Spleen (tissue), 7 donors: ENCODE measurements at regions not wholly inside any gene's neighbourhood (a gene's known extent, or its start where the extent isn't known, plus 50 kb on each side); places are given as distances from the start of the nearest gene placed in this dataset.

Experiments
- CTCF ChIP-seq, 11 experiments: fragments of 200-600 bp in 7 of 11; fragments of 450-650 bp in 4 of 11; sonication (generic) in 4 of 11; IDR thresholded peaks in 8 of 11; conservative IDR thresholded peaks in 3 of 11; 1 replicate in 7 of 11; 2 replicates in 4 of 11; pipeline versions ENCODE4 v1.4.0 to v1.8.0; 2016 to 2021; ENCODE audit warnings: antibody characterized with exemption in 11 of 11, inconsistent platforms in 4 of 11, mild to moderate bottlenecking in 1 of 11
- POLR2AphosphoS5 ChIP-seq, 3 donors: sonication (generic); formaldehyde crosslinking; IDR thresholded peaks; one replicate each; pipeline ENCODE4 v1.5.1; 2017; ENCODE audit warnings: antibody characterized with exemption in 3 of 3
- donor health status: DM: no; HTN: no; CAD: no; lungs with moderate emphysema.
- donor health status: DM: no; HTN: no; CAD: no.
- donor health status: DM: no; HTN: no; CAD: no.

DNA sequence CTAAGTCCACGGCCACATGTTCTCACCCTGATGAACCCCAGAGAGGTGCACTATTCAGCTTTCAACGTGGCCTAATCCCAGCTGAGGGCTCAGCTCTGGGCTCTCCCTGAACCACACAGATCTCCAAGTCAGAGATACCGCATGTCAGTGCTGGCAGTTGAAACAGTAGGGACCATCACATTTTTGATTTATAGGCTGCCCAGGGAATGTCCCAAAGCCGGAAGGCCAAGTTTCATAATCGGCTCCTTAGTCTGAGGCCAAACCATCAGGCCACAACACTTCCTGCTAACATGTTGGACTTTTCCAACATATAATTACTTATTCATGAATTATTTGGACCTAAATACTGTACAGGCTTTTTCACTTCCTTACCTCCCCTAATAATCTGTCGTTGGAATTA, 91.9 kb upstream of the KLHL29 start:
- no peak for TF ChIP-seq CTCF (IDR thresholded peaks at IDR 0.05 in 8 of 11, conservative IDR thresholded peaks at IDR 0.05 in 3 of 11)
- no peak for TF ChIP-seq POLR2AphosphoS5 (IDR thresholded peaks at IDR 0.05)
